GM12892 (cell line): ENCODE measurements at regions not wholly inside any gene's neighbourhood (a gene's known extent, or its start where the extent isn't known, plus 50 kb on each side); places are given as distances from the start of the nearest gene placed in this dataset.

ENCODE experiments used
- POLR2A ChIP-seq: IDR thresholded peaks from 2 replicates; pipeline ENCODE4 v1.6.1; 2011; ENCODE audit warnings: low read depth, low read length, control low read depth
- POLR2AphosphoS5 ChIP-seq: IDR thresholded peaks from 2 replicates; pipeline ENCODE4 v1.6.1; 2011; ENCODE audit warnings: low read depth, low read length, control low read depth
- TAF1 ChIP-seq: IDR thresholded peaks from 2 replicates; pipeline ENCODE4 v1.6.1; 2011; ENCODE audit warnings: low read depth, mild to moderate bottlenecking, control low read depth, low read length, borderline replicate concordance

- TF ChIP-seq TAF1 (no peak), POLR2AphosphoS5 (no peak), POLR2A (no peak)
Observed at GRCh38 chr10:112045938-112046337, 137.6 kb downstream of the GPAM start.
